Transverse colon (tissue), 4 donors: ENCODE measurements at regions not wholly inside any gene's neighbourhood (a gene's known extent, or its start where the extent isn't known, plus 50 kb on each side); places are given as distances from the start of the nearest gene placed in this dataset.

ENCODE experiments used
- DNase-seq: peaks from one replicate; pipeline ENCODE4 v3.0.0-alpha.2; 2019
- H3K27ac ChIP-seq, 4 donors: fragments of 200-600 bp; sonication (generic); 2 replicates each; pipeline ENCODE4 v1.5.1; 2016 to 2018; ENCODE audit warnings: inconsistent platforms in 4 of 4
- H3K27me3 ChIP-seq: fragments of 200-600 bp; sonication (generic); 2 replicates; pipeline ENCODE4 v1.5.1; 2017; ENCODE audit warnings: inconsistent platforms
- H3K36me3 ChIP-seq, 4 donors: fragments of 200-600 bp; sonication (generic); 2 replicates each; pipeline ENCODE4 v1.5.1; 2017 to 2019; ENCODE audit warnings: inconsistent platforms in 4 of 4
- H3K4me1 ChIP-seq, 4 donors: fragments of 200-600 bp; sonication (generic); 2 replicates each; pipeline ENCODE4 v1.5.1; 2017 to 2020; ENCODE audit warnings: inconsistent platforms in 4 of 4
- H3K4me3 ChIP-seq, 4 donors: fragments of 200-600 bp; sonication (generic); 1 replicate in 1 of 4; 2 replicates in 3 of 4; pipeline versions ENCODE4 v1.5.1 to v1.6.1; 2017 to 2019; ENCODE audit warnings: inconsistent platforms in 4 of 4
- H3K9me3 ChIP-seq, 2 donors: fragments of 200-600 bp; sonication (generic); 2 replicates each; pipeline ENCODE4 v1.5.1; 2017 to 2019; ENCODE audit warnings: inconsistent platforms in 2 of 2
- EP300 ChIP-seq: sonication (generic); formaldehyde crosslinking; IDR thresholded peaks from one replicate; pipeline ENCODE4 v1.6.1; 2017; ENCODE audit warnings: antibody characterized with exemption, low read depth
- POLR2A ChIP-seq: fragments of 450-650 bp; IDR thresholded peaks from one replicate; pipeline ENCODE4 v1.6.1; 2016; ENCODE audit warnings: antibody characterized with exemption, mild to moderate bottlenecking, moderate library complexity
- POLR2AphosphoS5 ChIP-seq, 3 donors: sonication (generic); formaldehyde crosslinking; IDR thresholded peaks; one replicate each; pipeline ENCODE4 v1.6.1; 2016; ENCODE audit warnings: antibody characterized with exemption in 3 of 3
- WGBS, 2 donors: methylation state at CpG; one replicate each; pipeline ENCODE4 v1.1.5; 2018; ENCODE audit warnings: low coverage in 1 of 2; 5-methylcytosine and 5-hydroxymethylcytosine counted together
- in situ Hi-C, 4 donors: fragments of 200-750 bp; cut with MboI; loops; one replicate each; pipeline versions ENCODE4 v1.15.0 to v1.15.1; 2017; ENCODE audit warnings: low sequenced_read_pairs in 3 of 4, low pct_ligation_motif_present in 1 of 4, low pct_unique_long_range_greater_than_20kb in 1 of 4
- intact Hi-C: fragments of 100-400 bp; cut with DNase I; formaldehyde crosslinking; loops from one replicate; pipeline ENCODE4 v1.15.1; 2023; ENCODE audit warnings: low total_unique reads
- TF ChIP-seq, protein P1 (sequence below), 5 experiments: fragments of 200-600 bp in 3 of 5; fragments of 450-650 bp in 2 of 5; sonication (generic) in 3 of 5; IDR thresholded peaks; 1 replicate in 2 of 5; 2 replicates in 3 of 5; pipeline ENCODE4 v1.5.1; 2016 to 2017; ENCODE audit warnings: antibody characterized with exemption in 5 of 5, inconsistent platforms in 3 of 5, mild to moderate bottlenecking in 2 of 5, moderate library complexity in 1 of 5

GRCh38 chr10:91040343-91040742 lies 119.5 kb upstream of the ANKRD1 start:
- no peak for DNase-seq
- H3K9me3 ChIP-seq: no peaks in the 10 kb centered on the region
- TF ChIP-seq EP300: no peak
- 77 to 79% methylated on average over 2 of the region's 2 CpGs for WGBS, 2 donors
- no peaks in the 10 kb centered on the region for H3K4me1 ChIP-seq
- intact Hi-C loops: no loop called here
- no peak overlapping the region for H3K27ac ChIP-seq
- no peaks in the 10 kb centered on the region for H3K36me3 ChIP-seq
- H3K27me3 ChIP-seq: no peaks in the 10 kb centered on the region
- H3K4me3 ChIP-seq: no peak overlapping the region
- in situ Hi-C loops: no loop called here

GRCh38 chr10:91042069-91042468 lies 121.2 kb upstream of the ANKRD1 start:
- H3K4me3 ChIP-seq: no peak overlapping the region
- no peak for TF ChIP-seq POLR2A
- TF ChIP-seq, protein P1, sequence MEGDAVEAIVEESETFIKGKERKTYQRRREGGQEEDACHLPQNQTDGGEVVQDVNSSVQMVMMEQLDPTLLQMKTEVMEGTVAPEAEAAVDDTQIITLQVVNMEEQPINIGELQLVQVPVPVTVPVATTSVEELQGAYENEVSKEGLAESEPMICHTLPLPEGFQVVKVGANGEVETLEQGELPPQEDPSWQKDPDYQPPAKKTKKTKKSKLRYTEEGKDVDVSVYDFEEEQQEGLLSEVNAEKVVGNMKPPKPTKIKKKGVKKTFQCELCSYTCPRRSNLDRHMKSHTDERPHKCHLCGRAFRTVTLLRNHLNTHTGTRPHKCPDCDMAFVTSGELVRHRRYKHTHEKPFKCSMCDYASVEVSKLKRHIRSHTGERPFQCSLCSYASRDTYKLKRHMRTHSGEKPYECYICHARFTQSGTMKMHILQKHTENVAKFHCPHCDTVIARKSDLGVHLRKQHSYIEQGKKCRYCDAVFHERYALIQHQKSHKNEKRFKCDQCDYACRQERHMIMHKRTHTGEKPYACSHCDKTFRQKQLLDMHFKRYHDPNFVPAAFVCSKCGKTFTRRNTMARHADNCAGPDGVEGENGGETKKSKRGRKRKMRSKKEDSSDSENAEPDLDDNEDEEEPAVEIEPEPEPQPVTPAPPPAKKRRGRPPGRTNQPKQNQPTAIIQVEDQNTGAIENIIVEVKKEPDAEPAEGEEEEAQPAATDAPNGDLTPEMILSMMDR (IDR thresholded peaks at IDR 0.05): no peak
- TF ChIP-seq EP300: no peak
- no peak for TF ChIP-seq POLR2AphosphoS5 (IDR thresholded peaks at IDR 0.05)
- H3K36me3 ChIP-seq: no peaks in the 10 kb centered on the region
- no peaks in the 10 kb centered on the region for H3K4me1 ChIP-seq
- in situ Hi-C loops: no loop called here
- 53% methylated on average over 3 of the region's 3 CpGs for WGBS, 2 donors
- H3K9me3 ChIP-seq: no peaks in the 10 kb centered on the region
- intact Hi-C loops: no loop called here
- H3K27me3 ChIP-seq: no peaks in the 10 kb centered on the region
- no peak overlapping the region for H3K27ac ChIP-seq
- no peak for DNase-seq

DNA sequence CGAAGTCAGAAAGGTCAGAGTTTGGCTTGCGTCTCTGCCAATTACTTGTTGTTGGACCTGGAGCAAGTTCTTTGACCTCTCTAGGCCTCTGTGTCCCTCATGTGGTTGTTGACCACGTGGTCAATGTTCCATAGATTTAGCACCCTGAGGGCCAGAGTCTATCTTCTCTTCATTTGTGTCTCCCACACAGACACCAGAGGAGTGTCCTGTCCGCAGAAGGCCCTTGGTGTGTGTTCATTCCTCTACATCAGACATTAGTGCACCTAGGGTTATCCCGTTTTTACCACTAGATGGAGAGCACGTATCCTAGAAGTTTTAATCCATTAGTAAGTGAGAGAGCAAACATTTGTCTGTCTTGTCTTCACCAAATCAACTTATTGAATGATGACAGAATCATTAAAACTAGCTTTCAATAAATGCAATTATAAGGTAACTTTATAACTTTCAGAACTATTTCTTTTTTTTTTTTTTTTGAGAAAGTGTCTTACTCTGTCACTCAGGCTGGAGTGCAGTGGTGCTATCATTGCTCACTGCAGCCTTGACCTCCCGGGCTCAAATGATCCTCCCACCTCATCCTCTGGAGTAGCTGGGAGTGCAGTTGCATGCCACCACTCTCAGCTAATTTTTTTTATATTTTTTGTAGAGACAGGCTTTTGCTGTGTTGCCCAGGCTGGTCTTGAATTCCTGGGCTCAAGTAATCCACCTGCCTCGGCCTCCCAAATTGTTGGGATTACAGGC lies 122.5 kb upstream of the ANKRD1 start:
- TF ChIP-seq, protein P1 (IDR thresholded peaks at IDR 0.05): peak in 4 of 5 experiments; percentile 21 to 36 (median 29)
- TF ChIP-seq EP300: no peak
- Histone ChIP-seq H3K27ac (no peak overlapping the region), H3K27me3 (no peaks in the 10 kb centered on the region), H3K9me3 (no peaks in the 10 kb centered on the region), H3K36me3 (no peaks in the 10 kb centered on the region), H3K4me1 (no peaks in the 10 kb centered on the region), H3K4me3 (no peak overlapping the region)
- no peak for DNase-seq
- WGBS, 2 donors: 59 to 63% methylated on average over 7 to 8 of the region's 8 CpGs
- intact Hi-C loops (no loop called here), in situ Hi-C loops (no loop called here)

- TF ChIP-seq, protein P1 (IDR thresholded peaks at IDR 0.05): no peak
- no peak for TF ChIP-seq EP300
- TF ChIP-seq POLR2AphosphoS5 (IDR thresholded peaks at IDR 0.05): no peak
- no peak for TF ChIP-seq POLR2A
- Histone ChIP-seq H3K9me3 (no peaks in the 10 kb centered on the region), H3K36me3 (no peaks in the 10 kb centered on the region), H3K4me1 (no peaks in the 10 kb centered on the region), H3K27ac (no peak overlapping the region), H3K27me3 (no peaks in the 10 kb centered on the region), H3K4me3 (no peak overlapping the region)
- no peak for DNase-seq
- WGBS, 2 donors: 14 to 33% methylated on average over 1 to 3 of the region's 3 CpGs
- intact Hi-C loops (no loop called here), in situ Hi-C loops (no loop called here)
Observed at GRCh38 chr10:91046869-91047268, 126.0 kb upstream of the ANKRD1 start.

GRCh38 chr10:91048380-91048779 lies 127.5 kb upstream of the ANKRD1 start:
- 93% methylated on average over 2 of the region's 2 CpGs; no CpG with 5 or more reads in 1 of the 2 donors for WGBS, 2 donors
- in situ Hi-C loops (no loop called here), intact Hi-C loops (no loop called here)
- Histone ChIP-seq H3K36me3 (no peaks in the 10 kb centered on the region), H3K9me3 (no peaks in the 10 kb centered on the region), H3K27me3 (no peaks in the 10 kb centered on the region), H3K4me3 (no peak overlapping the region), H3K27ac (no peak overlapping the region), H3K4me1 (no peaks in the 10 kb centered on the region)
- DNase-seq: no peak
- TF ChIP-seq POLR2AphosphoS5 (IDR thresholded peaks at IDR 0.05): no peak
- TF ChIP-seq EP300: no peak
- TF ChIP-seq, protein P1 (IDR thresholded peaks at IDR 0.05): no peak
- no peak for TF ChIP-seq POLR2A
